HEK293 (cell line): ENCODE measurements at regions not wholly inside any gene's neighbourhood (a gene's known extent, or its start where the extent isn't known, plus 50 kb on each side); places are given as distances from the start of the nearest gene placed in this dataset.

Experiments used
- KLF9 ChIP-seq: fragments of 450-650 bp; formaldehyde crosslinking; IDR thresholded peaks from 2 replicates; pipeline ENCODE4 v1.5.1; 2016; ENCODE audit warnings: missing biosample characterization, missing genetic modification characterization, low read depth
- TCF7L2 ChIP-seq: IDR thresholded peaks from 2 replicates; pipeline ENCODE4 v1.6.1; 2011; ENCODE audit warnings: low read depth, mild to moderate bottlenecking, inconsistent platforms, low read length, moderate library complexity, borderline replicate concordance
- TRIM28 ChIP-seq: IDR thresholded peaks from 2 replicates; pipeline ENCODE4 v1.6.1; 2011; ENCODE audit warnings: low read length, control low read depth, borderline replicate concordance
- ZNF544 ChIP-seq: fragments of 450-650 bp; formaldehyde crosslinking; IDR thresholded peaks from 2 replicates; pipeline ENCODE4 v1.5.0; 2017; ENCODE audit warnings: missing biosample characterization, missing genetic modification characterization
- ZNF692 ChIP-seq: fragments of 450-650 bp; formaldehyde crosslinking; IDR thresholded peaks from 2 replicates; pipeline ENCODE4 v1.5.1; 2016; ENCODE audit warnings: missing biosample characterization, missing genetic modification characterization
- ZNF707 ChIP-seq: fragments of 450-650 bp; formaldehyde crosslinking; IDR thresholded peaks from 2 replicates; pipeline ENCODE4 v1.5.1; 2016; ENCODE audit warnings: missing biosample characterization, missing genetic modification characterization
- ZNF777 ChIP-seq: fragments of 450-650 bp; formaldehyde crosslinking; IDR thresholded peaks from 2 replicates; pipeline ENCODE4 v1.5.1; 2017; ENCODE audit warnings: missing biosample characterization, missing genetic modification characterization, borderline replicate concordance
- TF ChIP-seq, protein P1 (sequence below): fragments of 450-650 bp; formaldehyde crosslinking; IDR thresholded peaks from 2 replicates; pipeline ENCODE4 v1.5.1; 2016; ENCODE audit warnings: missing biosample characterization, missing genetic modification characterization
- TF ChIP-seq, protein P2 (sequence below): fragments of 450-650 bp; formaldehyde crosslinking; IDR thresholded peaks from 2 replicates; pipeline ENCODE4 v1.5.1; 2016; ENCODE audit warnings: missing biosample characterization, missing genetic modification characterization

GRCh38 chr15:81911022-81911971, 134.5 kb downstream of the MEX3B start:
- no peak for TF ChIP-seq TCF7L2
- no peak for TF ChIP-seq TRIM28
- TF ChIP-seq, protein P1, sequence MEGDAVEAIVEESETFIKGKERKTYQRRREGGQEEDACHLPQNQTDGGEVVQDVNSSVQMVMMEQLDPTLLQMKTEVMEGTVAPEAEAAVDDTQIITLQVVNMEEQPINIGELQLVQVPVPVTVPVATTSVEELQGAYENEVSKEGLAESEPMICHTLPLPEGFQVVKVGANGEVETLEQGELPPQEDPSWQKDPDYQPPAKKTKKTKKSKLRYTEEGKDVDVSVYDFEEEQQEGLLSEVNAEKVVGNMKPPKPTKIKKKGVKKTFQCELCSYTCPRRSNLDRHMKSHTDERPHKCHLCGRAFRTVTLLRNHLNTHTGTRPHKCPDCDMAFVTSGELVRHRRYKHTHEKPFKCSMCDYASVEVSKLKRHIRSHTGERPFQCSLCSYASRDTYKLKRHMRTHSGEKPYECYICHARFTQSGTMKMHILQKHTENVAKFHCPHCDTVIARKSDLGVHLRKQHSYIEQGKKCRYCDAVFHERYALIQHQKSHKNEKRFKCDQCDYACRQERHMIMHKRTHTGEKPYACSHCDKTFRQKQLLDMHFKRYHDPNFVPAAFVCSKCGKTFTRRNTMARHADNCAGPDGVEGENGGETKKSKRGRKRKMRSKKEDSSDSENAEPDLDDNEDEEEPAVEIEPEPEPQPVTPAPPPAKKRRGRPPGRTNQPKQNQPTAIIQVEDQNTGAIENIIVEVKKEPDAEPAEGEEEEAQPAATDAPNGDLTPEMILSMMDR (tag by site-specific recombination), result no peak
- no peak for TF ChIP-seq ZNF777
- no peak for TF ChIP-seq KLF9
- TF ChIP-seq ZNF544, result no peak
- TF ChIP-seq, protein P2, sequence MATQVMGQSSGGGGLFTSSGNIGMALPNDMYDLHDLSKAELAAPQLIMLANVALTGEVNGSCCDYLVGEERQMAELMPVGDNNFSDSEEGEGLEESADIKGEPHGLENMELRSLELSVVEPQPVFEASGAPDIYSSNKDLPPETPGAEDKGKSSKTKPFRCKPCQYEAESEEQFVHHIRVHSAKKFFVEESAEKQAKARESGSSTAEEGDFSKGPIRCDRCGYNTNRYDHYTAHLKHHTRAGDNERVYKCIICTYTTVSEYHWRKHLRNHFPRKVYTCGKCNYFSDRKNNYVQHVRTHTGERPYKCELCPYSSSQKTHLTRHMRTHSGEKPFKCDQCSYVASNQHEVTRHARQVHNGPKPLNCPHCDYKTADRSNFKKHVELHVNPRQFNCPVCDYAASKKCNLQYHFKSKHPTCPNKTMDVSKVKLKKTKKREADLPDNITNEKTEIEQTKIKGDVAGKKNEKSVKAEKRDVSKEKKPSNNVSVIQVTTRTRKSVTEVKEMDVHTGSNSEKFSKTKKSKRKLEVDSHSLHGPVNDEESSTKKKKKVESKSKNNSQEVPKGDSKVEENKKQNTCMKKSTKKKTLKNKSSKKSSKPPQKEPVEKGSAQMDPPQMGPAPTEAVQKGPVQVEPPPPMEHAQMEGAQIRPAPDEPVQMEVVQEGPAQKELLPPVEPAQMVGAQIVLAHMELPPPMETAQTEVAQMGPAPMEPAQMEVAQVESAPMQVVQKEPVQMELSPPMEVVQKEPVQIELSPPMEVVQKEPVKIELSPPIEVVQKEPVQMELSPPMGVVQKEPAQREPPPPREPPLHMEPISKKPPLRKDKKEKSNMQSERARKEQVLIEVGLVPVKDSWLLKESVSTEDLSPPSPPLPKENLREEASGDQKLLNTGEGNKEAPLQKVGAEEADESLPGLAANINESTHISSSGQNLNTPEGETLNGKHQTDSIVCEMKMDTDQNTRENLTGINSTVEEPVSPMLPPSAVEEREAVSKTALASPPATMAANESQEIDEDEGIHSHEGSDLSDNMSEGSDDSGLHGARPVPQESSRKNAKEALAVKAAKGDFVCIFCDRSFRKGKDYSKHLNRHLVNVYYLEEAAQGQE (tag by site-specific recombination), result no peak
- TF ChIP-seq ZNF692 (tag by site-specific recombination), result no peak
- no peak for TF ChIP-seq ZNF707 (tag by site-specific recombination)
